ENCODE measurements at regions not wholly inside any gene's neighbourhood (a gene's known extent, or its start where the extent isn't known, plus 50 kb on each side); places are given as distances from the start of the nearest gene placed in this dataset.

- no peaks in the 10 kb centered on the region for H3K27me3 ChIP-seq (ENCODE audit: control insufficient read depth, insufficient read depth, low read length)
- H3K79me2 ChIP-seq (ENCODE audit: control insufficient read depth, insufficient read depth, low read length), result no peaks in the 10 kb centered on the region
- H3K4me3 ChIP-seq (replicated peaks in 1 of 4; ENCODE audit: control extremely low read depth in 1 of 4, insufficient read depth in 1 of 4, low read depth in 3 of 4, low read length in 4 of 4), result no peak overlapping the region
- H3K9me3 ChIP-seq (ENCODE audit: control insufficient read depth, insufficient read depth, low read depth, low read length), result no peaks in the 10 kb centered on the region
- H4K20me1 ChIP-seq (ENCODE audit: control insufficient read depth, extremely low read depth, insufficient read depth, low read length), result no peaks in the 10 kb centered on the region
- H3K27ac ChIP-seq (ENCODE audit: insufficient read depth, low read length), result no peak overlapping the region
- DNase-seq (ENCODE audit: low read depth in 2 of 2), result no peak
- H3K4me2 ChIP-seq (ENCODE audit: extremely low read depth, insufficient read depth, low read length), result no peak overlapping the region
- no peaks in the 10 kb centered on the region for H3K36me3 ChIP-seq (ENCODE audit: control insufficient read depth, insufficient read depth, low read length)
- no peak overlapping the region for H2AFZ ChIP-seq (ENCODE audit: low read length)
- no peak for TF ChIP-seq EZH2 (IDR thresholded peaks at IDR 0.05; ENCODE audit: low read length, missing control alignments)
- TF ChIP-seq CTCF (conservative IDR thresholded peaks at IDR 0.05 in 1 of 2, IDR thresholded peaks at IDR 0.05 in 1 of 2; ENCODE audit: low read depth in 1 of 2, low read length in 2 of 2), result no peak
- no peaks in the 10 kb centered on the region for H3K4me1 ChIP-seq (ENCODE audit: control insufficient read depth, extremely low read depth, insufficient read depth, low read length)
- H3K9ac ChIP-seq (ENCODE audit: insufficient read depth, low read length), result no peak overlapping the region
Measured at GRCh38 chr2:209113026-209113425, 310.8 kb upstream of the MAP2 start.

- no peak overlapping the region for H2AFZ ChIP-seq (ENCODE audit: low read length)
- no peaks in the 10 kb centered on the region for H3K4me1 ChIP-seq (ENCODE audit: control insufficient read depth, extremely low read depth, insufficient read depth, low read length)
- no peak overlapping the region for H3K4me3 ChIP-seq (replicated peaks in 1 of 4; ENCODE audit: control extremely low read depth in 1 of 4, insufficient read depth in 1 of 4, low read depth in 3 of 4, low read length in 4 of 4)
- TF ChIP-seq EZH2 (IDR thresholded peaks at IDR 0.05; ENCODE audit: low read length, missing control alignments) (no peak), CTCF (conservative IDR thresholded peaks at IDR 0.05 in 1 of 2, IDR thresholded peaks at IDR 0.05 in 1 of 2; ENCODE audit: low read depth in 1 of 2, low read length in 2 of 2) (no peak)
- no peaks in the 10 kb centered on the region for H4K20me1 ChIP-seq (ENCODE audit: control insufficient read depth, extremely low read depth, insufficient read depth, low read length)
- H3K9me3 ChIP-seq (ENCODE audit: control insufficient read depth, insufficient read depth, low read depth, low read length), result no peaks in the 10 kb centered on the region
- no peak overlapping the region for H3K9ac ChIP-seq (ENCODE audit: insufficient read depth, low read length)
- H3K27me3 ChIP-seq (ENCODE audit: control insufficient read depth, insufficient read depth, low read length), result no peaks in the 10 kb centered on the region
- no peaks in the 10 kb centered on the region for H3K79me2 ChIP-seq (ENCODE audit: control insufficient read depth, insufficient read depth, low read length)
- no peak overlapping the region for H3K27ac ChIP-seq (ENCODE audit: insufficient read depth, low read length)
- H3K36me3 ChIP-seq (ENCODE audit: control insufficient read depth, insufficient read depth, low read length), result no peaks in the 10 kb centered on the region
- DNase-seq (ENCODE audit: low read depth in 2 of 2), result no peak
- H3K4me2 ChIP-seq (ENCODE audit: extremely low read depth, insufficient read depth, low read length), result no peak overlapping the region
Measured at GRCh38 chr2:209114588-209115240, 309.1 kb upstream of the MAP2 start.

GRCh38 chr2:209121691-209122090, 302.2 kb upstream of the MAP2 start:
- no peak overlapping the region for H3K4me2 ChIP-seq (ENCODE audit: extremely low read depth, insufficient read depth, low read length)
- TF ChIP-seq CTCF (conservative IDR thresholded peaks at IDR 0.05 in 1 of 2, IDR thresholded peaks at IDR 0.05 in 1 of 2; ENCODE audit: low read depth in 1 of 2, low read length in 2 of 2), result no peak
- TF ChIP-seq EZH2 (IDR thresholded peaks at IDR 0.05; ENCODE audit: low read length, missing control alignments), result no peak
- H3K79me2 ChIP-seq (ENCODE audit: control insufficient read depth, insufficient read depth, low read length), result no peaks in the 10 kb centered on the region
- H3K27me3 ChIP-seq (ENCODE audit: control insufficient read depth, insufficient read depth, low read length), result no peaks in the 10 kb centered on the region
- no peak for DNase-seq (ENCODE audit: low read depth in 2 of 2)
- H3K36me3 ChIP-seq (ENCODE audit: control insufficient read depth, insufficient read depth, low read length), result no peaks in the 10 kb centered on the region
- H3K4me3 ChIP-seq (replicated peaks in 1 of 4; ENCODE audit: control extremely low read depth in 1 of 4, insufficient read depth in 1 of 4, low read depth in 3 of 4, low read length in 4 of 4), result no peak overlapping the region
- H3K27ac ChIP-seq (ENCODE audit: insufficient read depth, low read length), result no peak overlapping the region
- H4K20me1 ChIP-seq (ENCODE audit: control insufficient read depth, extremely low read depth, insufficient read depth, low read length), result no peaks in the 10 kb centered on the region
- no peak overlapping the region for H3K9ac ChIP-seq (ENCODE audit: insufficient read depth, low read length)
- H2AFZ ChIP-seq (ENCODE audit: low read length), result no peak overlapping the region
- no peaks in the 10 kb centered on the region for H3K9me3 ChIP-seq (ENCODE audit: control insufficient read depth, insufficient read depth, low read depth, low read length)
- no peaks in the 10 kb centered on the region for H3K4me1 ChIP-seq (ENCODE audit: control insufficient read depth, extremely low read depth, insufficient read depth, low read length)
